ENCODE measurements at regions not wholly inside any gene's neighbourhood (a gene's known extent, or its start where the extent isn't known, plus 50 kb on each side); places are given as distances from the start of the nearest gene placed in this dataset.
A peak's percentile ranks its signal among the peaks of the same experiment; 100 is the strongest.

- no peak for DNase-seq (ENCODE audit: low read depth)
Measured at GRCh38 chr3:139778682-139779233, 101.0 kb upstream of the NMNAT3 start.

GRCh38 chr3:139774560-139775302 is 97.0 kb upstream of the NMNAT3 start:
- DNase-seq (ENCODE audit: low read depth), result no peak

DNA sequence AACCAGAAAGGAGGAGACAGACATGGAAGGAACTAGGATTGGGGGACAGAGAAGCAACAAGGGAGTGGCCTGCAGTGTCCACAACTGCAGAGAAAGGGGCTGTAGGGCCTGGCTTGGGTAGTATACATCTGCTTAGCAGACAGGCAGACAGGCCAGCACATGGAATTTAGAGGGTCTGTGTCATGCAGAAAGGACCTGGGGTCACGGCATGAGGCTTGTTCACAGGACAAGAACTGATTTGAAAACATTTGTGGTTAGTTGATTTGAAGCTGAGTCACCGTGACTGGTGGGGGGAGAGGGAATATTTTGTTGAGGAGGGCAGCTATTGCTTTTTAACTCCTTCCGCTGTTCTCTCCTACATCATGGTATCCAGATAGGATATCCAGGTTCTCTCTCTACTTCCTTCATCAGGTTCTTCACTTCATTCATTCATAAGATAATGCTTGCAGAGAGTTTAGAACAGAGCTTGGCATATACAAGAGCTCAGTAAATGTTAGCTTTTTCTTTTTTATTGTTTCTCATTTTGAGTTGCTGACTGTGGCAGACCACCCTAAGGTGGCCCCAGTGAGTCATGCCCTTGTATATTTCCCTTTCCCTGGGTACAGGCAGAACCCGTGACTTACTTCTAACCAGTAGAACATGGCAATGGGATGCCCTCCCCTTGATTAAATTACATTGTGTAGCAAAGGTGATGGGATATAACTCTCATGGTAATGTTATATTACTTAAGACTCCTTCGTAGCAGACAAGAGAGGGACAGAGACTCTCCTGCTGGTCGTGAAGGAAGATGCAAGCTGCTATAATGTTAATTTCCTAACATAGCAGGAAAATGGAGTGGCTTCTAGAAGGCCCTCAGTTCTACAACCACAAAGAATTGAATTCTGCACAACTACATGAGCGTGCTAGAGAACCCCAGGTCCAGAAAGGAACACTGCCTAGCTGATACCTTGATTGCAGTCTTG is 95.0 kb upstream of the NMNAT3 start:
- peak; percentile 97 for DNase-seq (ENCODE audit: low read depth)

- DNase-seq (ENCODE audit: low read depth), result no peak
Measured at GRCh38 chr3:139771331-139771730, 93.6 kb upstream of the NMNAT3 start.

GRCh38 chr3:139770577-139770976 is 92.8 kb upstream of the NMNAT3 start:
- DNase-seq (ENCODE audit: low read depth), result no peak

- DNase-seq (ENCODE audit: low read depth), result no peak
Measured at GRCh38 chr3:139769796-139770195, 92.0 kb upstream of the NMNAT3 start.

DNA sequence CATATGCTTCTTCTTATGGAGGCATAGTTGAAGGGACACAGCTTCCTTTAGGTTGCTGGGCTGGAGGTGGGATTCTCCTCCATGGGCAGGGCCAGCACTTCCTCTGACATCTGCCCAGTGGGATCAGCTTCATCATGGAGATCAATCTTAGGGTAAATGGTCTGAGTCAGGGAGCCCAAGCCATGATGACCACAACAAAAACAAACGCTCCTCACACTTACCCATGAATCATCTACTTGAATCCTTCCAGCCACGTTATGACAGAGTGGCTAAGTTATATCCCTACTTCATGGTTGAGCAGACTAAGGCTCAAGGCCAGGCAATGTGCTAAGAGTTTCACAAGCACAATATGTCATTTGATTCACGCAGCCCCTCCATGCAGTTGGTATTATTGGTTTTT is 87.2 kb upstream of the NMNAT3 start:
- peak; percentile 95 for DNase-seq (ENCODE audit: low read depth)

DNA sequence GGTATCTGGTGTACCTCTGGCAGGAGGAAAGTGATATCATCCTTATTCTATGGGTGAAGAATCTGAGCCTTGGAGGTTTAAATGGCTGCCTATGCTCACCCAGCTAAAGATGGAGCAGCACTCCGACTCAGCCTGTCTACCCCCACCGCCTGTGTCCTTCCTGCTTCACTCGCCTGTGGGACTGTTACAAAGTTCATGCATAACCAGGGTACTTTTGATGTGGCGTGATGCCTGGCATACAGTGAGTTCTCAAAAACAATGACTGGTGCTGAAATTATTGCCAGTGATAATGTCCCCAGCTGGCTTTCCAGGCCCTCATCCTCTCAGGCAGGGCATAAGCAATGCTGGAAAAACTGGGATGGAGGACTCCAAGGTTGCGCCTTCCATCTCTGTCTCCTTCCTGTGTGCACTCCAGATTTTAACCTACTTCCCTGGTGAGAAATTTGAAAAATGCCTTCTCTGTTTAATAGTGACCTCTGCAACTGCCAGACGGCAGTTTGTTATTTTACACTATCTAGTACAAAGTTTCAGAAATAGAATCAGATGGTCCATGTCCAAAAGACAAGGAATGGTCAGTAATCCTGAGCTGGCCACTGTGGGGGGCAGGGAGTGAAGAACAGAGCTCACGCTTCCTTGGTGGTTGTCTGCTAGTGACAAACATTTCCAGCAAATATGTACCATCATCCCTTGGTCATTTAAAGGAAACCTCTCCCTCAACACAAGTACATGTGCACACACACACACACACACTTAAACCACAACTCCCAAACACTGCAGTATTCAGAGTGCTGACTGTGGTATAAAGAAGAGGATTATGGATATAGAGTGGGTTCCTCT is 86.5 kb upstream of the NMNAT3 start:
- DNase-seq (ENCODE audit: low read depth), result no peak

DNA sequence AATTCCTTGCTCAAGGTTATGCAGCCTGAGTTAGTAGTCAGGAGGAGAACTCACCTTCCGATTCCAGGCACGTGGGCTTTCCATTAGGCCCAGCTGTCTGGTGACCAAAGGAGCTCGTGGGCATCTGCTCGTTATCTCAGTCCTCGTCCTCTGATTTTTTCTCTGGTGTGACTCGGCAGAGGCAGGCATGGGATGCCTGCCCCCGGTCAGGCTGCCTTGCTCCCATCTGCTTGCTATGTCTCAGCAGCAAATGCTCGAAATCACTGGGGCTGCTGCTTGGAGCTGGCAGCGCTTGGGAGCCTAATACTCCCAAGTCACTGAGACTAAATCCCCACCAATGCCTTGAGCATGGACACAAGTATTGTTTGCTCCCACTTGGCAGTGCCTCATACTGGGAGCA is 84.5 kb upstream of the NMNAT3 start:
- no peak for DNase-seq (ENCODE audit: low read depth)

- DNase-seq (ENCODE audit: low read depth), result no peak
Measured at GRCh38 chr3:139759470-139759869, 81.7 kb upstream of the NMNAT3 start.

DNA sequence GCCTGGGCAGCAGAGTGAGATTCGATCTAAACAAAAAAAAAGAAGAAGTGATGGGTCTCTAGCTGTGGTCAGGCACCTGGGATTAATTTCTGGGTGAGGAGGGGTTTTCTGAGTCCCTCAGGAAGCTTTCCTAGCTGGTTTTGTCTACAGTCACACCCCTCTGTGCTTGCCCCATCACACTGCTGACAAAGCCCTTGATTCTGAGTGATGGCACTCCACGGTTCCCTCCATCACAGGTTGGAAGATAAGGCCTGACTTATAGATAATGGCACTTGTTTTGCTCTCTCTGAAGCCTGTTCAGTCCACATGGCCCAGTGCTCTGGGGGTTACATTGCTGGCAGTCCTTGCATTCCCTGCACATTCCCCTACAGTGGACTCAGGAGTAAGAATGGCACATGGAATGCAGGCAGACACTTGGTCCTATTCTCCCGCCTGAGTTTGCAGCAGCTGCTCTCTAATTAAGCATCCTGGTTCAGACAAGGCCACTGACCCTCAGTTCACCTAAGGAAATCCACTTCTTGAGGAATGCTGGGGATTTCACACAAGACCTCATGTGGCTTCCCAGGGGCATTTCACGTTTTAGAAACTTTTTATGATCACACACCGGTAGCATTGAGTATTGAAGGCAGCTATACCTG is 81.0 kb upstream of the NMNAT3 start:
- peak; percentile 74 for DNase-seq (ENCODE audit: low read depth)

DNA sequence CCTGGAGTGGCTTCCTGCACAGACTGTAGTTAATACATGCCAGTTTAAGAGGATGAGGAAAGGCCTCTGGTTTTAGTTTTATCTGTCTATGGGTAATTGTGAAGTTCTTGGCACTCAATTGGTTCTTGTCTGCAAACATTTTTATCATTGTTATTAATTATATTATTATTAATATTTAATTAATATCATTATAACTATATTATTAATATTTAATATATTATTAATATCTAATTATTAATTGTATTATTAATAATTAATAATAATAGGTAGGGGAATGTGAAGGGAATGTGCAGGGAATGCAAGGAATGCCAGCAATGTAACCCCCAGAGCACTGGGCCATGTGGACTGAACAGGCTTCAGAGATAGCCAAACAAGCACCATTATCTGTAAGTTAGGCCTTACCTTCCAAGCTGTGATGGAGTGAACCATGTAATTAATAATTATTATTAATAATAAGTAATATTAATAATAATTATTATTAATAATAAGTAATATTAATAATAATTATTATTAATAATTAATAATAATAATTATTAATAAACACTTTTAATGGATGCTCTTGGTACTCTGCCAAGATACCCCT is 79.8 kb upstream of the NMNAT3 start:
- no peak for DNase-seq (ENCODE audit: low read depth)

DNA sequence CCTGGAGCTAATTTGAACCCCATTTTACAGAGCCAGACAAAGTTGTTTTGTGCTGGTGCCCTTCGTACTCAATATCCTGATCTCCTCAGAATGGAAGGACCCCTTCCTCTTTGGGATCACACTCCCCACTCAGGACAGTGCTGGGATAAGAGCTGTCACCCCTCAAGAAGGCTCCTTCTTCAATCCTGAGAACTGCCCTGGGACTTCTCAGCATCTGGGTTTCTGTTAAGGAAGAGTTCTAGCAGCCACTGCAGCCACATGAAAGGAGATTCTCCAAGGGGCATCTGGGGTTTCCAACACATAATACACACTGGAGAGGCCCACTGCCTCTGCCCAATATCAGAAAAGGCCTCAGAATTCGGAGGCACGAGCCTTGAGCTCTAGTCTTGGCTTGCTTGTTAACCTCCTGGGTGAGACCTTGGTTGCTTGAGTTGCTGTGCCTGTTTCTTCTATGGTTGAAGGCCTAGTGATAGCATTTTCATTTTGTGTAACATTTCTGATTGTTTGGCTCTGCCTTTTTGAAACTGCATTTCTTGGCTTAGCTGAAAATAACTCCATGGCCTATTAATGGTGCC is 78.8 kb upstream of the NMNAT3 start:
- no peak for DNase-seq (ENCODE audit: low read depth)

GRCh38 chr3:139755551-139755950 is 77.8 kb upstream of the NMNAT3 start:
- DNase-seq (ENCODE audit: low read depth), result no peak

GRCh38 chr3:139751789-139752188 is 74.0 kb upstream of the NMNAT3 start:
- no peak for DNase-seq (ENCODE audit: low read depth)

- no peak for DNase-seq (ENCODE audit: low read depth)
Measured at GRCh38 chr3:139746481-139746880, 68.7 kb upstream of the NMNAT3 start.

DNA sequence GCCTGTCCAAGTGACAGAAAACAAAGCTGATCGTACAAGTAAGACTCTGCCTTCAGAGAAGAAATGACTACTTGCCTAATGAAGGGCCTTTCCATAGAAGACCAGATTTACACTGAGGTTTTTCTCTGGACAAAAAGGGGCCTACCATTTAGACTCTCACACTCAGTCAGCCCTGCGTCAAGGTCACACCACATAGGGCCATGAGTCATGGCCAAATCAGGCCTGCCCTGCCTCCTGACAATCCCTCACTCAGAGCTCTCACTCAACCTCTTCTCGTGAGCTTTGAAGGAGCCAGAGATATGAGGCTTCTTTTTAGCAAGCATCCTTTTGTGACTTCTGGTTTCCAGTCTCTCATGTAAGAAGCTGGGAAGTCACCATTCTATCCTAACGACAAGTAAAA is 68.1 kb upstream of the NMNAT3 start:
- no peak for DNase-seq (ENCODE audit: low read depth)

DNA sequence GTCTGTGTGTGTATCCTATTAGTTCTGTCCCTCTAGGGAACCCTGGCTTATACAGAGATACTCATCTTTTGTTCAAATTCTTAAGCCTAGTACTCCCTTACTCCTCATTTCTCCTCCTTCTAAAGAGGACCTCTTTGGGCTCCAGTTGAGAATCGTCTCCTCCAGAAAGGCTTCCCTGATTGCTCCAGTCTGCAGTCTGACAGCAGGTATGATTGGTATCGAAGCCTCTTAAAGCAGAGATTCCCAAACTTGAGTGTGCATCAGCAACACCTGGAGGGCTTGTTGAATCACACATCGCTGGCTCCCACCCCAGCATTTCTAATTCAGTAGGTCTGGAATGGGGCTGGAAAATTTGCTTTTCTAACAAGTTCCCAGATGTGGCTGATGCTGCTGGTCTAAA is 60.9 kb upstream of the NMNAT3 start:
- no peak for DNase-seq (ENCODE audit: low read depth)

DNA sequence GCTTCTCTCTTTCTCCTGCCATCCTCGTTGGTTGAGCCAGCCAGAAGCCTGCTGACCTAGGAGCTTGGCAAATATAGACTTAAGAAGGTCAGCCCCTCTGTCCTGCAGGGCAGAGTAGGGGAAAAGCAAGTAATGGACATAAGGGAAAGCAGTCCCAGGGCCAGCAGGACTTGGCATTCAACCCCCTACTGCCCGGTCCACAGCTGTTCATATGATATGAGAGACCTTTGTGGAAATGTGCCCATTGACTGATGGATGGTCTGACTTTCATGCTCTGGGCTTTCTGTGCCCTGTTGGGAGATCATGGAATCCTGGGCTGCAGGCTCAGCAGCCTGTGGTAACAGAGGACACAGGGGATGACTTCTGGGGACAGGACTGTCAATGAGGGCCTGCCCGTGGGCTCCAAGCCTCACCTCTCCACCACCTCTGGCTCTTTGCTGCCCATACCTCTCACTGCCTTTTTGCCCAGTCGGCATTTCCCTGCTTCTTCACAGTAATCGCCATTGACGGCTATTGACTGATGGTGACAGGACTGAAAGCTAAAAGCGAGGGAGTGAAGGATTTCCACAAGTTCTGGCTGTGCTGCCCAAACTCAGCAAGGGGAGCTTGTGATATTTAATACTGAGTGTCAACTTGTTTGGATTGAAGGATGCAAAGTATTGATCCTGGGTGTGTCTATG is 60.0 kb upstream of the NMNAT3 start:
- DNase-seq (ENCODE audit: low read depth), result no peak

DNA sequence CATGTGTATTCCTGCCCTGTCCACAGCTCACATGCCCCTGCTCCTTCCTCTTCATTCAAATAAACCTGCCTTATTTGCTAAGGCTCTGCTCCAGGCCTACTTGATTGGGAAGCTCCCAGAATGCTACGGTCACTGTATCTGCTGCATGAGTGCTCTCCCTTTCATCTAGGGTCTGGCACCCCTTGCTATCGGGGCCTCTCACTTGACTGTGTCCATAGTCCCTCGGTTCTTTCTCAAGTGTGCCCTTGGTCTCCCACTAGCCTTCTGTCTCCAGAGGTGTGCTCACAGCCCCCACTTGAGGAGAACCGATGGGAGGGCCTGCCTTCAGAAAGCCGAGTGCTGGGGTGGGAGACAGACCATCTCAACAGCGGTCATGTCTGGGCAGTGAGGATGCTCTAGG is 57.4 kb upstream of the NMNAT3 start:
- DNase-seq (ENCODE audit: low read depth), result no peak
